ENCODE measurements at regions not wholly inside any gene's neighbourhood (a gene's known extent, or its start where the extent isn't known, plus 50 kb on each side); places are given as distances from the start of the nearest gene placed in this dataset.

DNA sequence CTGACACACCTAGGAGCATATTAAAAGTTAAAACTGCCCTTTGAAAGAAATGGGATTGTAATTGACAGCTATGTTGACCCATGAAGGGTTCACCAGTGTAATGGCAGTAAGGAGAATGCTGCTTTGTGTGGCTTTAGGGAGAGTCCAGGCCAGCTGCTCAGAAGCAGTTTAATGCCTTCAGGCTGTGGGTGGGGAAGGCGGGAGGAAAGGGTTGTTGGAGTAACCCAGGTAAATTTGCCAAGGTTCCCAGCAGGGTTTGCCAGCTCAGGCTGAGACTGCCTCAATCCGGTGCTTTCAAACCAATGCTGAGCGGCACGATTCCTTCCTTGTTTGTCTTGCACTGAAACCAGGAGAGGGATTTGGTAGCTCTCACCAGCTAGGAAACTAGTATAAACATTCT, 637.2 kb downstream of the INHBA start (continued):
- TF ChIP-seq, protein P1, sequence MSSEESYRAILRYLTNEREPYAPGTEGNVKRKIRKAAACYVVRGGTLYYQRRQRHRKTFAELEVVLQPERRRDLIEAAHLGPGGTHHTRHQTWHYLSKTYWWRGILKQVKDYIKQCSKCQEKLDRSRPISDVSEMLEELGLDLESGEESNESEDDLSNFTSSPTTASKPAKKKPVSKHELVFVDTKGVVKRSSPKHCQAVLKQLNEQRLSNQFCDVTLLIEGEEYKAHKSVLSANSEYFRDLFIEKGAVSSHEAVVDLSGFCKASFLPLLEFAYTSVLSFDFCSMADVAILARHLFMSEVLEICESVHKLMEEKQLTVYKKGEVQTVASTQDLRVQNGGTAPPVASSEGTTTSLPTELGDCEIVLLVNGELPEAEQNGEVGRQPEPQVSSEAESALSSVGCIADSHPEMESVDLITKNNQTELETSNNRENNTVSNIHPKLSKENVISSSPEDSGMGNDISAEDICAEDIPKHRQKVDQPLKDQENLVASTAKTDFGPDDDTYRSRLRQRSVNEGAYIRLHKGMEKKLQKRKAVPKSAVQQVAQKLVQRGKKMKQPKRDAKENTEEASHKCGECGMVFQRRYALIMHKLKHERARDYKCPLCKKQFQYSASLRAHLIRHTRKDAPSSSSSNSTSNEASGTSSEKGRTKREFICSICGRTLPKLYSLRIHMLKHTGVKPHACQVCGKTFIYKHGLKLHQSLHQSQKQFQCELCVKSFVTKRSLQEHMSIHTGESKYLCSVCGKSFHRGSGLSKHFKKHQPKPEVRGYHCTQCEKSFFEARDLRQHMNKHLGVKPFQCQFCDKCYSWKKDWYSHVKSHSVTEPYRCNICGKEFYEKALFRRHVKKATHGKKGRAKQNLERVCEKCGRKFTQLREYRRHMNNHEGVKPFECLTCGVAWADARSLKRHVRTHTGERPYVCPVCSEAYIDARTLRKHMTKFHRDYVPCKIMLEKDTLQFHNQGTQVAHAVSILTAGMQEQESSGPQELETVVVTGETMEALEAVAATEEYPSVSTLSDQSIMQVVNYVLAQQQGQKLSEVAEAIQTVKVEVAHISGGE (CRISPR knock-in tag; IDR thresholded peaks at IDR 0.05): no peak

GRCh38 chr7:41063116-41063515, 639.8 kb downstream of the INHBA start:
- H3K79me2 ChIP-seq (ENCODE audit: control insufficient read depth, insufficient read depth, low read length): no peaks in the 10 kb centered on the region
- SMC1A ChIA-PET (ENCODE audit: uncharacterized antibody, unreplicated experiment): interaction anchor here (1.0 to 1.5 kb wide), 2 partner anchors 9 to 51 kb away, joined by 3 to 4 read pairs; no protein-coding TSS in a partner anchor
- in situ Hi-C loops (cut with MboI): no loop called here
- H4K20me1 ChIP-seq (ENCODE audit: control insufficient read depth, insufficient read depth): no peaks in the 10 kb centered on the region
- no peaks in the 10 kb centered on the region for H3K4me1 ChIP-seq (ENCODE audit: control insufficient read depth, insufficient read depth, low read length)
- WGBS (ENCODE audit: insufficient coverage, insufficient replicate concordance, low lambda C conversion rate, missing lambda C conversion rate): 28% methylated on average over 4 of the region's 4 CpGs
- no peak overlapping the region for H3K4me2 ChIP-seq (ENCODE audit: control insufficient read depth, insufficient read depth)
- TF ChIP-seq IKZF2 (IDR thresholded peaks at IDR 0.05) (no peak), HDGF (IDR thresholded peaks at IDR 0.05) (no peak), GABPA (IDR thresholded peaks at IDR 0.05; ENCODE audit: low read depth) (no peak), E2F8 (IDR thresholded peaks at IDR 0.05; ENCODE audit: low read depth, partially characterized antibody) (no peak), CBFB (IDR thresholded peaks at IDR 0.05; ENCODE audit: low read depth) (no peak), ASH2L (IDR thresholded peaks at IDR 0.05; ENCODE audit: borderline replicate concordance, low read depth) (no peak), MEF2B (IDR thresholded peaks at IDR 0.05; ENCODE audit: partially characterized antibody, poor library complexity, severe bottlenecking) (no peak), TCF7 (IDR thresholded peaks at IDR 0.05; ENCODE audit: borderline replicate concordance) (no peak), CHD2 (IDR thresholded peaks at IDR 0.05; ENCODE audit: borderline replicate concordance, low read depth, low read length) (no peak)
- TF ChIP-seq, protein P2, sequence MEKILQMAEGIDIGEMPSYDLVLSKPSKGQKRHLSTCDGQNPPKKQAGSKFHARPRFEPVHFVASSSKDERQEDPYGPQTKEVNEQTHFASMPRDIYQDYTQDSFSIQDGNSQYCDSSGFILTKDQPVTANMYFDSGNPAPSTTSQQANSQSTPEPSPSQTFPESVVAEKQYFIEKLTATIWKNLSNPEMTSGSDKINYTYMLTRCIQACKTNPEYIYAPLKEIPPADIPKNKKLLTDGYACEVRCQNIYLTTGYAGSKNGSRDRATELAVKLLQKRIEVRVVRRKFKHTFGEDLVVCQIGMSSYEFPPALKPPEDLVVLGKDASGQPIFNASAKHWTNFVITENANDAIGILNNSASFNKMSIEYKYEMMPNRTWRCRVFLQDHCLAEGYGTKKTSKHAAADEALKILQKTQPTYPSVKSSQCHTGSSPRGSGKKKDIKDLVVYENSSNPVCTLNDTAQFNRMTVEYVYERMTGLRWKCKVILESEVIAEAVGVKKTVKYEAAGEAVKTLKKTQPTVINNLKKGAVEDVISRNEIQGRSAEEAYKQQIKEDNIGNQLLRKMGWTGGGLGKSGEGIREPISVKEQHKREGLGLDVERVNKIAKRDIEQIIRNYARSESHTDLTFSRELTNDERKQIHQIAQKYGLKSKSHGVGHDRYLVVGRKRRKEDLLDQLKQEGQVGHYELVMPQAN (conservative IDR thresholded peaks at IDR 0.05): no peak
- no peak overlapping the region for H3K4me3 ChIP-seq
- RAD21 ChIA-PET (ENCODE audit: unreplicated experiment): interaction anchor here (1.4 kb wide), 1 partner anchor 16 kb away, joined by 4 read pairs; no protein-coding TSS in a partner anchor
- CTCF ChIA-PET: no interaction called here
- H2AFZ ChIP-seq (ENCODE audit: control insufficient read depth, low read depth, low read length): no peak overlapping the region
- no peak overlapping the region for H3K27ac ChIP-seq (ENCODE audit: control insufficient read depth, insufficient read depth)
- intact Hi-C loops (cut with micrococcal nuclease; ENCODE audit: unreplicated experiment): no loop called here
- no peaks in the 10 kb centered on the region for H3K27me3 ChIP-seq (replicated peaks in 1 of 2; ENCODE audit: control insufficient read depth in 2 of 2, insufficient read depth in 2 of 2, low read length in 1 of 2)
- no peak for FAIRE-seq
- no TSS peak for BruUV-seq (replicated peaks)
- no peaks in the 10 kb centered on the region; the same call in 2 of the 3 replicates for H3K9me3 ChIP-seq (replicated peaks; ENCODE audit: control insufficient read depth, insufficient read depth, low read length)
- H3K9ac ChIP-seq (ENCODE audit: control insufficient read depth, insufficient read depth, low read length): no peak overlapping the region
- no peak for ATAC-seq
- POLR2A ChIA-PET: no interaction called here
- no peaks in the 10 kb centered on the region for H3K36me3 ChIP-seq (ENCODE audit: control insufficient read depth in 2 of 2, insufficient read depth in 2 of 2, low read length in 1 of 2)
- no peak for DNase-seq (ENCODE audit: low read depth, low spot score)

All from GM12878 (cell line).